ENCODE measurements at regions not wholly inside any gene's neighbourhood (a gene's known extent, or its start where the extent isn't known, plus 50 kb on each side); places are given as distances from the start of the nearest gene placed in this dataset.

GRCh38 chr5:109950634-109951033, 260.9 kb downstream of the MAN2A1 start:
- Histone ChIP-seq H3K4me3 (ENCODE audit: low read depth in 2 of 2, low read length in 2 of 2) (no peak overlapping the region), H3K9me3 (ENCODE audit: control insufficient read depth, insufficient read depth, low read depth, low read length) (no peaks in the 10 kb centered on the region), H3K36me3 (ENCODE audit: control insufficient read depth, insufficient read depth, low read length) (no peaks in the 10 kb centered on the region), H3K27ac (ENCODE audit: low read length) (no peak overlapping the region), H3K4me1 (ENCODE audit: control insufficient read depth, insufficient read depth, low read length) (no peaks in the 10 kb centered on the region), H3K27me3 (ENCODE audit: control insufficient read depth, insufficient read depth, low read length) (peaks cover 2% of the 10 kb centered on the region; the same call in 1 of the 2 replicates)
- TF ChIP-seq SIN3A (IDR thresholded peaks at IDR 0.05; ENCODE audit: borderline replicate concordance, insufficient read depth, low read depth, low read length) (no peak), POLR2AphosphoS5 (IDR thresholded peaks at IDR 0.05; ENCODE audit: low read depth, low read length) (no peak), TCF7L2 (IDR thresholded peaks at IDR 0.05; ENCODE audit: low read depth, low read length) (no peak)
- TF ChIP-seq, protein P1, sequence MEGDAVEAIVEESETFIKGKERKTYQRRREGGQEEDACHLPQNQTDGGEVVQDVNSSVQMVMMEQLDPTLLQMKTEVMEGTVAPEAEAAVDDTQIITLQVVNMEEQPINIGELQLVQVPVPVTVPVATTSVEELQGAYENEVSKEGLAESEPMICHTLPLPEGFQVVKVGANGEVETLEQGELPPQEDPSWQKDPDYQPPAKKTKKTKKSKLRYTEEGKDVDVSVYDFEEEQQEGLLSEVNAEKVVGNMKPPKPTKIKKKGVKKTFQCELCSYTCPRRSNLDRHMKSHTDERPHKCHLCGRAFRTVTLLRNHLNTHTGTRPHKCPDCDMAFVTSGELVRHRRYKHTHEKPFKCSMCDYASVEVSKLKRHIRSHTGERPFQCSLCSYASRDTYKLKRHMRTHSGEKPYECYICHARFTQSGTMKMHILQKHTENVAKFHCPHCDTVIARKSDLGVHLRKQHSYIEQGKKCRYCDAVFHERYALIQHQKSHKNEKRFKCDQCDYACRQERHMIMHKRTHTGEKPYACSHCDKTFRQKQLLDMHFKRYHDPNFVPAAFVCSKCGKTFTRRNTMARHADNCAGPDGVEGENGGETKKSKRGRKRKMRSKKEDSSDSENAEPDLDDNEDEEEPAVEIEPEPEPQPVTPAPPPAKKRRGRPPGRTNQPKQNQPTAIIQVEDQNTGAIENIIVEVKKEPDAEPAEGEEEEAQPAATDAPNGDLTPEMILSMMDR (IDR thresholded peaks at IDR 0.05) = no peak
- TF ChIP-seq, protein P2, sequence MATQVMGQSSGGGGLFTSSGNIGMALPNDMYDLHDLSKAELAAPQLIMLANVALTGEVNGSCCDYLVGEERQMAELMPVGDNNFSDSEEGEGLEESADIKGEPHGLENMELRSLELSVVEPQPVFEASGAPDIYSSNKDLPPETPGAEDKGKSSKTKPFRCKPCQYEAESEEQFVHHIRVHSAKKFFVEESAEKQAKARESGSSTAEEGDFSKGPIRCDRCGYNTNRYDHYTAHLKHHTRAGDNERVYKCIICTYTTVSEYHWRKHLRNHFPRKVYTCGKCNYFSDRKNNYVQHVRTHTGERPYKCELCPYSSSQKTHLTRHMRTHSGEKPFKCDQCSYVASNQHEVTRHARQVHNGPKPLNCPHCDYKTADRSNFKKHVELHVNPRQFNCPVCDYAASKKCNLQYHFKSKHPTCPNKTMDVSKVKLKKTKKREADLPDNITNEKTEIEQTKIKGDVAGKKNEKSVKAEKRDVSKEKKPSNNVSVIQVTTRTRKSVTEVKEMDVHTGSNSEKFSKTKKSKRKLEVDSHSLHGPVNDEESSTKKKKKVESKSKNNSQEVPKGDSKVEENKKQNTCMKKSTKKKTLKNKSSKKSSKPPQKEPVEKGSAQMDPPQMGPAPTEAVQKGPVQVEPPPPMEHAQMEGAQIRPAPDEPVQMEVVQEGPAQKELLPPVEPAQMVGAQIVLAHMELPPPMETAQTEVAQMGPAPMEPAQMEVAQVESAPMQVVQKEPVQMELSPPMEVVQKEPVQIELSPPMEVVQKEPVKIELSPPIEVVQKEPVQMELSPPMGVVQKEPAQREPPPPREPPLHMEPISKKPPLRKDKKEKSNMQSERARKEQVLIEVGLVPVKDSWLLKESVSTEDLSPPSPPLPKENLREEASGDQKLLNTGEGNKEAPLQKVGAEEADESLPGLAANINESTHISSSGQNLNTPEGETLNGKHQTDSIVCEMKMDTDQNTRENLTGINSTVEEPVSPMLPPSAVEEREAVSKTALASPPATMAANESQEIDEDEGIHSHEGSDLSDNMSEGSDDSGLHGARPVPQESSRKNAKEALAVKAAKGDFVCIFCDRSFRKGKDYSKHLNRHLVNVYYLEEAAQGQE (IDR thresholded peaks at IDR 0.05; ENCODE audit: insufficient read depth in 1 of 2, low read depth in 2 of 2, low read length in 1 of 2) = no peak
- CTCF ChIA-PET = no interaction called here
- intact Hi-C loops (cut with micrococcal nuclease; ENCODE audit: unreplicated experiment) = no loop called here
- POLR2A ChIA-PET = no interaction called here
- BruUV-seq (replicated peaks) = no TSS peak
- in situ Hi-C loops (cut with HindIII; ENCODE audit: low pct_unique_long_range_greater_than_20kb, low sequenced_read_pairs) = no loop called here
- DNase-seq (ENCODE audit: low read depth, low spot score) = no peak
- ATAC-seq = no peak

DNA sequence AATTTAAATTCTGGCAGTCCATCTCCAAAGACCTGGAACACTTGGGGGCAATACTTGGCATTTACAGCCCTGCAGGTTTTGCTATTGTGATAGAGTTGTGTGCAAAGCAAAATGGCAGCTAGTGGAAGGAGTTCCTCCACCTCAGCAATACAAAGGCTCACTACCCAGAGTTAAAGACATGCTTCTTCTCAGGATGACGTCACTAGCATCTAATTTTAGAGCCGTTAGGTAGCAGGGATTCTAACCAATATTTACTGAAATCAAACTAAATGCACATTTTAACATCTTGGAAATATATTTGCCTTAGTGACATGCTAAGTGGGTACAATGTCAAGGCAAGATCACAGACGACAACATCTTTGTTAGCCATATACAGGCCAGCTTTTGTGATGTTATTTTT, 261.6 kb downstream of the MAN2A1 start:
- ChIA-PET CTCF (no interaction called here), POLR2A (no interaction called here)
- Histone ChIP-seq H3K9me3 (ENCODE audit: control insufficient read depth, insufficient read depth, low read depth, low read length) (no peaks in the 10 kb centered on the region), H3K4me3 (ENCODE audit: low read depth in 2 of 2, low read length in 2 of 2) (no peak overlapping the region), H3K27me3 (ENCODE audit: control insufficient read depth, insufficient read depth, low read length) (peaks cover 2% of the 10 kb centered on the region; the same call in 1 of the 2 replicates), H3K27ac (ENCODE audit: low read length) (no peak overlapping the region), H3K4me1 (ENCODE audit: control insufficient read depth, insufficient read depth, low read length) (no peaks in the 10 kb centered on the region), H3K36me3 (ENCODE audit: control insufficient read depth, insufficient read depth, low read length) (no peaks in the 10 kb centered on the region)
- ATAC-seq (no peak), DNase-seq (ENCODE audit: low read depth, low spot score) (no peak)
- intact Hi-C loops (cut with micrococcal nuclease; ENCODE audit: unreplicated experiment) (no loop called here), in situ Hi-C loops (cut with HindIII; ENCODE audit: low pct_unique_long_range_greater_than_20kb, low sequenced_read_pairs) (no loop called here)
- BruUV-seq (replicated peaks) = no TSS peak
- TF ChIP-seq, protein P2 (IDR thresholded peaks at IDR 0.05; ENCODE audit: insufficient read depth in 1 of 2, low read depth in 2 of 2, low read length in 1 of 2) = no peak
- TF ChIP-seq TCF7L2 (IDR thresholded peaks at IDR 0.05; ENCODE audit: low read depth, low read length) (no peak), SIN3A (IDR thresholded peaks at IDR 0.05; ENCODE audit: borderline replicate concordance, insufficient read depth, low read depth, low read length) (no peak), POLR2AphosphoS5 (IDR thresholded peaks at IDR 0.05; ENCODE audit: low read depth, low read length) (no peak)
- TF ChIP-seq, protein P1 (IDR thresholded peaks at IDR 0.05) = no peak

All from Panc1 (cell line).